Stimulated activated CD8-positive, alpha-beta memory T cell treated with anti-CD3 and anti-CD28 coated beads, Interleukin-15, amount 100 ng/mL, for 48 hours (primary cell): ENCODE measurements at regions not wholly inside any gene's neighbourhood (a gene's known extent, or its start where the extent isn't known, plus 50 kb on each side); places are given as distances from the start of the nearest gene placed in this dataset.
"Not testable (repeated sequence)": the region's sequence is repeated elsewhere in the genome, so short reads cannot be mapped to it uniquely, and the experiment has no call there.

Source experiments
- DNase-seq, 2 donors: peaks; one replicate each; pipeline ENCODE4 v3.0.0-alpha.2; 2020; ENCODE audit warnings: low read depth in 2 of 2

- DNase-seq = no peak
Measured at GRCh38 chr14:83706231-83706954, 1823.6 kb upstream of the FLRT2 start.

- no peak for DNase-seq
Measured at GRCh38 chr14:83707056-83707455, 1822.9 kb upstream of the FLRT2 start.

GRCh38 chr14:83709116-83709515, 1820.8 kb upstream of the FLRT2 start:
- no peak for DNase-seq

- DNase-seq = no peak
Measured at GRCh38 chr14:83711046-83711445, 1818.9 kb upstream of the FLRT2 start.

DNA sequence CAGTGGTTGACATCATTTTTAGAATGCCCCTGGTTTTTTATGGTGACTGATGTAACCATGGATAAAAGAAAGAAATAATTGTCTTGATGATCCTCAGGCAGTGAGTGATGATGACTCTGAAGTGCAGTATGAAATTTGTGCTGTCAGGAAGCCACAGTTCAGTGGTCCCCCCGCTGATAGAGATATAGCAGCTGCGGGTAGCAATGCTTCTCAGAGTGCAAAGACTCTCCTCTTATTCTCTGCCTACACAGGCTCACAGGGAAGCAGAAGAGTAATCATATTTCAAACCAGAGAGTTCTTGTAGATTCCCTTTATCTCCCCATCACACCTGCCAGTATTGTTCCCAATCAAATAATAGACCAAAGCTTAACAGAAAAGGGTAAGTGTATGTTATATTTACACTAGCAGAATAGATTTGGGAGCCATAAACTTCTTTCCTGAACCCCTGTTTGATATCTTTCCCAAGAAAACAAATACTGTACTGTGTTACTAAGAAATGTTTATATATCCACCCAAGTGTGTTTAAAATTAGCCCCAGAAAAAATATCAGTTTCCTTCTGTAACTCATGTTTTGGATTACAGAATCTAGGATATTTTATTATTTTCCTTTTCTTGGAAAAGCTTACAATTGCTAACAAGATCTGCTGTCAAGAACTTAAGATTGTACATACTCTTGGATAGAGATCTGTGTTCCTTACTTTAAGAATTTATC, 1817.4 kb upstream of the FLRT2 start:
- no peak for DNase-seq

DNA sequence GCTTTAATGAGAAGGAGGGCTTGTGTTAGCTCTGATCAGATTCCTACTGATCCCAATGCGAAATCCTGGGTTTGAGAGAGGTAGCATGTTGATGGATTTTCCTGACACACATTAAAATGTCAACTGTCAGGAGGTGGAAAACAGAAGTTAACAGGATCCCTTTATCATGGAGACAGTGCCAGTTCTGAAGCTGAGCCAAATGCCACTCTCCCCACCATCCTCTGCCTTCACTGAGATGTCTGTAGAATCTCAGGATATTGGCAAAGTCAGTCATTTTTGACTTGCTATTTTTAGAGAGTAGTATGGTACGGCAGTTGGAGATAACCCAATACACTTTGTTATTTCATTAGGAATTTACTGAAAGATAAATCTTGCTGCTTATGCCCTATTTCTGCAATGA, 1816.2 kb upstream of the FLRT2 start:
- DNase-seq = no peak

DNA sequence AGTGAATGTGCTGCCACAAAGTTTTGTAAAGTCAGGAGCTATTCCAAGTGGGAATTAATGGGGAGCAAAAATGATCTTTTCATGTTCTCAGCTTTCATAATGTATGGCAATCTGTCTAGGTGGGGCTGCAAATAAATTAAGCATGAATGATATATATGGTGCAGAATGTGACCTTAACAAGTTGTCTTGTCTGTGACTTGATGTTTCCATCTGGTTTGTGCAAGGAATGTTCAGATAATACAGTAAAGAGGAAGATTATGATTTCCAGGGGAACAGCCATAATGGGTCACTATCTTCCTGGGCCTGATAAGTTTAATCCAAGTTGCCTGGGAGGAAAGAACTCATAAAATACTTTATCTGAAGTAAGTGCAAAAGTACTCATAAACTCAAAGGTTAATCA, 1815.8 kb upstream of the FLRT2 start:
- DNase-seq = no peak

- DNase-seq = not testable (repeated sequence)
Measured at GRCh38 chr14:83719435-83719834, 1810.5 kb upstream of the FLRT2 start.

DNA sequence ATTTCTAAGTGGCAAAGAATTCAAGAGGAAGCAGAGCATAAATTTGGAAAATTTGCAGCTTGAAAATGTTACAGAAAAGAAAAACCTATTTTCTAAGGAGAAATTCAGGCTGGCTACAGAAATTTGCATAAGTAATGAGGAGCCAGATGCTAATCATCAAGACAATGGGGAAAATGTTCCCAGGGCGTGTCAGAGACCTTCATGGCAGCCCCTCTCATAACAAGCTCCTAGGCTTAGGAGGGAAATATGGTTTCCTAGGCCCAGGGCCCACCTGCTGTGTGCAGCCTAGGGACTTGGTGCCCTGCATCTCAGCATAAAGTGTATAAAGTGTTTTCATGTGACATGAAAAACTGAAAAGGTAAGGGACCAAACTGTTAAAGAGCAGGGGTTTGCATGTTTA, 1796.3 kb upstream of the FLRT2 start:
- no peak for DNase-seq

GRCh38 chr14:83734431-83734830, 1795.5 kb upstream of the FLRT2 start:
- no peak for DNase-seq

DNA sequence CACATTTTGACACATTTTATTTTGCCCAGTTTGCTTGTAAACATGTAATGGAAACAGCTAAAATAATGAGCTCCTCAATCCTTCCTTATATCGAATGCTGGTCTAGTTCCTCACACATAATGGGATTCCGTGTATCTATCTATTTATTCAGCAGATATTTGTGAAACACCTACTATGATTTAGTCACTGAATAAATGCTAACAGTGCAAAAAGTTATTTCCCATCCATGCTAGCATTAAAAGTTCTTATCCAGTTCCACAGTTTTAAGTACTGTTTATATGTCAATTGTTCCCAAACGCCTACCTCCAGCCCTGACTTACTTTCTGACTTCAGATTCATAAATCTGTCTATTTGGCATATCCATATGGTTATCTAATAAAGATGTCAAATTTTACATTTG, 1788.7 kb upstream of the FLRT2 start:
- DNase-seq = no peak

DNA sequence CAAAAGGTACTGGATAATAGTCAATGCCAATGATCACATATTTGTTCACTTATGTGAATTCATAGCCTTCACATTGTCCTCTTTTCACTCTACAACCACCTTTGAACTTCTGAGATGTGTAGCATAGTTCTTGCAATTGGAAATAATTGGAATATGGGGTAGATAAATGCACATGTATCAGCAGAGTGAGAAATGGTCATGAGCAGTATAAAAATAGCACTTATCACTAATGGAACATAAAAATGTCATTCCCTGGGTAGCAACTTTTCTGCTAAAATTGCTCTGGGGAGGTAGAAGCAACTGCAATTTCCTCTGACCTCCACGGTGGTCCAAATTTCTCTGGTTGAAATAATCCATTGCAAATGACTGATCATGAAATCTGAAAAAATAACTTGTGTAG, 1785.7 kb upstream of the FLRT2 start:
- no peak for DNase-seq

DNA sequence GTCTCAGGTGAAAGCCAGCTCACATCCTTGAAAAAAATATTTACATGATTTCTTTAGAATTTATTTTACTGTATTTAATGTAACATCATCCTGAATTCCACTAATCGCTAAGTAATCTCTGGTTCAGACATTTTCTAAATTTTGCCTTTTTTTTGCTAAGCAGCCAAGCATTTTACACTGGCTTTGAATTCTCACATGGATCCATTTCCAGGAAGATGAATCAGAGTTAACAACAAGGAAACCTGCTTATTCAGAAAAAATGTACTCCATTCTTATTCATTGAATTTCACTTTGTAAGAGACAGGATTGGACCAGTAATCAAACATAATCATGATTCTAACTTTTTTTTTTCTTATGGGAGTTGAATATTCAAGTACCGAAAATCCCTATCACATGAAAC, 1785.1 kb upstream of the FLRT2 start:
- DNase-seq = no peak

DNA sequence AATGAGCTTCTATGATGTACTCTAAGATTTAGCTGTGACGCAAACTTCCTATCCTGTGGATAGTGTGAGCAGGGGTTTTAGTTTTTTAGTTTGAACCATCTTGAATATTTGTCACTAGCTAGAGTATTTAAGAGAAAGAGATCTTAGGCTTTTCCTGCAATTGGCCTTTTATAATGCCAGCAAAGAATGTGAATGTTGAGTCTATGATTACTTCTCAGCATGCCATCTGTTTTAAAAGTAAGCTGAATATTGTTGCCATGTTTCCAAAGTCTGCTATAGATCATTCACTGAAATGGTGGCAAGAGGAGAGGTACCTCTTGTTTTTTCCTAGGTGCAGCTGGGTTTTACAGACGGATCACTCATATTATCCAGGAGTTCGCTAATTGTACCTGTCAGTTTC, 1783.6 kb upstream of the FLRT2 start:
- DNase-seq = no peak

GRCh38 chr14:83757916-83758315, 1772.0 kb upstream of the FLRT2 start:
- DNase-seq = no peak

DNA sequence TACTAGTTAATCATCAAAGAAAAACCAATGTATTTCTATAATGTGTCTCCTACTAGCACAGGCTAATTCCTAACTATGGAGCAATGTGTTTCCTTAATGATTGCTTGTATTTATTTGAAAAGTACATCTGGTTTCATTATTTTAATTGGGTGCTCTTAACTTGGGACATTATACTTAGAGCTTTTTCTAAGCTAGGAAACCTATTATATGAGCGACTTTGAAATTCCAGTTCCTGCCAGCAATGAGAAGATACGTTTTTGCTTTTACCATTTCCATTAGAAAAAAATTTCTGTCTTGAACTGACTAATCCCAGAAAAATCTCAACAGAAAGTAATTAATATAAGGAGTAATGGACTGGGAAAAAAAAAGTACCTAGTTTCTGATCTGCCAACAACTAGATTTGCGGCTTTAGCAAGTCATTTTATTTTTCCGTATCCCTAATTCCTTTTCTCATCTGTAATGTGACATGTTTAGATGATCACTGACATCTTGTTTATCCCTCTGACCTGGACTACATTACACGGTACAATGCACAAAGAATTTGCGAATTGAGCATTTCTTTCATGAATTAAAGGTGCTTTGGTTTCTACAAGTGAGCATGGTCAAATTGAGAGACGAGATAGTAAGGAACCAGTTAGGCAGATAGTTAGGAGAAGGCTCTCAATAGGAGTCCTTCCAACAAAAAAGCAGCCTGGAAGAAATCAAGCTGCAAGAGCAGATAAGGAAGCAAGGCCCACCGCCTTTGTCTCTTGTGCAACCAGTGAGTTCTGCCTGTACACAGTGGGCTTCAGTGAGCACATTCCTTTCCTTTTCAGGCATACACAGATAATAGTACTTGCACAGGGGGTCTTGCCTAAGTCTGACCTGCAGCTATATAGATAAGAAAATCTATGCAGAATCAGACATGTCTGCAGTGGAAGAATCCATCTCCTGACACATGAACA, 1765.0 kb upstream of the FLRT2 start:
- no peak for DNase-seq

- no peak for DNase-seq
Measured at GRCh38 chr14:83777516-83777915, 1752.4 kb upstream of the FLRT2 start.

DNA sequence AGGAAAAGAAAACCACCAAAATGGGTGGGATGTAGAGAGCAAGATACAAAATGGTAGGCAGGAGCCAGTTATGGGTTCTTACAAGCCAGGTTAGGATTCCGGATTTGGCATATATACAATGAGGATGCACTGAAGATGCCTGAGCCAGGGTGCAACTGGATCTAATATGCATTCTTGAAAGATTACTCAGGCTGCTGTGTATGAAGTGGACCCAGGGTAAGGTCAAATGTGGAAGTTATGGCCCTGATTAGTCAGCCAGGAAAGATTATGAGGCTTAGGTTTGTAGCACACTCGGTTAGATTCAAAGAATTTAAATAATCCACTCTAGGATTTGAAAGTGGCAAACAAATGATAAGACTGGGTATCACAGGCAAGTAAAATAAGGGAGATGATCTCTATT, 1750.7 kb upstream of the FLRT2 start:
- no peak for DNase-seq

DNA sequence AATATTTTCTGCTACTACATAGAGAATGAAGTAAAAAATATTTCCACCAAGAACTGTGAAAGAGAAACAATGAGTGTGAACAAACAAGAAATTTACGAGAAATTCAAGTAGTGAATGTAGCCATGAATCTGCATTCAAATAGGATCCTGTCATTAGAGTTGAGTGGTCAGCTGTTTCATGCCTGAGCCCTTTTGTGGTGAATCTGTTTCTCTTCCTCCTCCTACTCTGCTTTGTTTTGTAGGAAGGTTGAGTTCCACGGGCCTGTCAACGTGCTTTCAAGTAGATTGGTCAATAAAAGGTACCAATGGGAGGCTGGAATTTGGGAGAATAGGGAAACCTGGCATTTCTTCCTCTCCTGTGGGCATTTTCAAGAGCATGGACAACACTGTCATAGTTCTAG, 1749.6 kb upstream of the FLRT2 start:
- no peak for DNase-seq

- DNase-seq = no peak
Measured at GRCh38 chr14:83798421-83798820, 1731.5 kb upstream of the FLRT2 start.

GRCh38 chr14:83799233-83799632, 1730.7 kb upstream of the FLRT2 start:
- no peak for DNase-seq

- DNase-seq = no peak
Measured at GRCh38 chr14:83814896-83815295, 1715.0 kb upstream of the FLRT2 start.

- DNase-seq = no peak
Measured at GRCh38 chr14:83816761-83817160, 1713.2 kb upstream of the FLRT2 start.
